SK-N-SH (cell line): ENCODE measurements at regions not wholly inside any gene's neighbourhood (a gene's known extent, or its start where the extent isn't known, plus 50 kb on each side); places are given as distances from the start of the nearest gene placed in this dataset.

ENCODE experiments used
- CTCF ChIA-PET: fragments of 300-600, 350-600 bp; formaldehyde crosslinking; extraction: SDS; loops from one replicate; lab custom pipeline; 2021; lab: Yijun Ruan, JAX
- POLR2A ChIA-PET: fragments of 350-600 bp; sonication (Branson Sonifier 250); formaldehyde crosslinking; extraction: SDS; loops from one replicate; lab custom pipeline; 2020; ENCODE audit warnings: antibody characterized with exemption, inconsistent platforms; lab: Yijun Ruan, JAX
- DNase-seq: peaks from one replicate; pipeline ENCODE4 v3.0.0; 2012
- H2AFZ ChIP-seq: fragments of 200-600 bp; sonication (generic); 2 replicates; pipeline ENCODE4 v1.8.1; 2016; ENCODE audit warnings: antibody characterized with exemption, mild to moderate bottlenecking, low read depth
- H3F3A ChIP-seq: fragments of 200-600 bp; sonication (generic); replicated peaks from 2 replicates; pipeline ENCODE3; 2016; ENCODE audit warnings: antibody characterized with exemption, mild to moderate bottlenecking; ENCODE audit not compliant: insufficient read depth
- H3K27ac ChIP-seq, 2 experiments: fragments of 200-500 bp in 1 of 2; fragments of 200-600 bp in 1 of 2; sonication (Bioruptor generic) in 1 of 2; sonication (generic), shearing (Covaris generic) in 1 of 2; 2 replicates each; pipeline versions ENCODE4 v1.5.1 to v1.6.1; 2014 to 2016; ENCODE audit warnings: low read depth in 2 of 2, inconsistent platforms in 1 of 2, low read length in 1 of 2, mild to moderate bottlenecking in 1 of 2, mixed read lengths in 1 of 2
- H3K27me3 ChIP-seq: fragments of 200-600 bp; sonication (generic), shearing (Covaris generic); 2 replicates; pipeline ENCODE4 v1.6.1; 2016; ENCODE audit warnings: mixed run types; ENCODE audit not compliant: insufficient read depth
- H3K36me3 ChIP-seq, 2 experiments: fragments of 200-500 bp in 1 of 2; fragments of 200-600 bp in 1 of 2; sonication (Bioruptor generic) in 1 of 2; sonication (generic) in 1 of 2; replicated peaks in 1 of 2; 2 replicates each; pipeline versions ENCODE3 to v1.5.1; 2014 to 2016; ENCODE audit warnings: low read length in 1 of 2, mild to moderate bottlenecking in 1 of 2; ENCODE audit not compliant: insufficient read depth in 2 of 2, control insufficient read depth in 1 of 2
- H3K4me1 ChIP-seq, 2 experiments: fragments of 200-500 bp in 1 of 2; fragments of 200-600 bp in 1 of 2; sonication (Bioruptor generic) in 1 of 2; sonication (generic), shearing (Covaris generic) in 1 of 2; 2 replicates each; pipeline versions ENCODE4 v1.5.1 to v1.6.1; 2014 to 2016; ENCODE audit warnings: low read depth in 1 of 2, low read length in 1 of 2, mixed run types in 1 of 2; ENCODE audit not compliant: insufficient read depth in 2 of 2, control insufficient read depth in 1 of 2
- H3K4me2 ChIP-seq: fragments of 200-600 bp; sonication (generic), shearing (Covaris generic); 2 replicates; pipeline ENCODE4 v1.6.1; 2017; ENCODE audit warnings: mixed run types
- H3K4me3 ChIP-seq, 2 experiments: fragments of 200-500 bp in 1 of 2; fragments of 200-600 bp in 1 of 2; sonication (Bioruptor generic) in 1 of 2; sonication (generic), shearing (Covaris generic) in 1 of 2; 2 replicates each; pipeline versions ENCODE4 v1.5.1 to v1.8.1; 2014 to 2016; ENCODE audit warnings: low read depth in 2 of 2, inconsistent platforms in 1 of 2, low read length in 1 of 2, mild to moderate bottlenecking in 1 of 2, mixed read lengths in 1 of 2, moderate library complexity in 1 of 2
- H3K79me2 ChIP-seq: fragments of 200-600 bp; sonication (generic); 2 replicates; pipeline ENCODE4 v1.8.1; 2017; ENCODE audit warnings: mild to moderate bottlenecking; ENCODE audit not compliant: insufficient read depth
- H3K9ac ChIP-seq: fragments of 200-600 bp; sonication (generic); 2 replicates; pipeline ENCODE4 v1.6.1; 2017; ENCODE audit warnings: mixed run types
- H3K9me2 ChIP-seq: fragments of 200-600 bp; sonication (generic); 2 replicates; pipeline ENCODE4 v1.6.1; 2017; ENCODE audit warnings: mixed run types
- H3K9me3 ChIP-seq: fragments of 200-600 bp; sonication (generic); 2 replicates; pipeline ENCODE4 v1.6.1; 2017; ENCODE audit warnings: mixed run types, mild to moderate bottlenecking, moderate library complexity
- H4K20me1 ChIP-seq: fragments of 200-600 bp; sonication (generic); 2 replicates; pipeline ENCODE4 v1.6.1; 2017; ENCODE audit warnings: mild to moderate bottlenecking, mixed run types; ENCODE audit not compliant: insufficient read depth
- CHD2 ChIP-seq: fragments of 150-350 bp; IDR thresholded peaks from 2 replicates; pipeline ENCODE4 v1.6.1; 2018; ENCODE audit warnings: low read length; ENCODE audit not compliant: partially characterized antibody
- ELF1 ChIP-seq: IDR thresholded peaks from 2 replicates; pipeline ENCODE4 v1.4.0; 2012
- EP300 ChIP-seq, 2 experiments: IDR thresholded peaks; 2 replicates each; pipeline versions ENCODE4 v1.4.0 to v1.6.1; 2012; ENCODE audit warnings: borderline replicate concordance in 1 of 2, low read depth in 1 of 2, low read length in 1 of 2
- FOSL2 ChIP-seq: IDR thresholded peaks from 2 replicates; pipeline ENCODE4 v1.4.0; 2012; ENCODE audit warnings: low read depth, mild to moderate bottlenecking, moderate library complexity, borderline replicate concordance
- FOXJ3 ChIP-seq: sonication (generic); formaldehyde crosslinking; IDR thresholded peaks from 2 replicates; pipeline ENCODE4 v1.5.1; 2020; ENCODE audit warnings: mild to moderate bottlenecking, missing genetic modification reagents
- GABPA ChIP-seq: IDR thresholded peaks from 2 replicates; pipeline ENCODE4 v1.4.0; 2012; ENCODE audit warnings: low read depth, mild to moderate bottlenecking
- JUND ChIP-seq: IDR thresholded peaks from 2 replicates; pipeline ENCODE4 v1.4.0; 2012
- NRF1 ChIP-seq: IDR thresholded peaks from 2 replicates; pipeline ENCODE4 v1.6.1; 2012; ENCODE audit warnings: low read depth, mild to moderate bottlenecking, low read length
- POLR2AphosphoS5 ChIP-seq: IDR thresholded peaks from 2 replicates; pipeline ENCODE4 v1.6.1; 2012; ENCODE audit warnings: low read depth, low read length
- RFX5 ChIP-seq: IDR thresholded peaks from 2 replicates; pipeline ENCODE4 v1.6.1; 2012; ENCODE audit warnings: mild to moderate bottlenecking, improper control_type of control experiment, low read length
- RXRA ChIP-seq: IDR thresholded peaks from 2 replicates; pipeline ENCODE4 v1.4.0; 2012; ENCODE audit warnings: low read depth, mild to moderate bottlenecking, borderline replicate concordance
- SIN3A ChIP-seq: IDR thresholded peaks from 2 replicates; pipeline ENCODE4 v1.6.1; 2012; ENCODE audit warnings: low read depth, mild to moderate bottlenecking, low read length, moderate library complexity, borderline replicate concordance
- TAF1 ChIP-seq: IDR thresholded peaks from 2 replicates; pipeline ENCODE4 v1.6.1; 2012; ENCODE audit warnings: low read depth, mild to moderate bottlenecking, low read length, moderate library complexity, borderline replicate concordance
- WGBS: methylation state at CpG from one replicate; pipeline ENCODE4 v1.1.6; 2017; ENCODE audit warnings: low lambda C conversion rate; 5-methylcytosine and 5-hydroxymethylcytosine counted together
- TF ChIP-seq, protein P1 (sequence below): fragments of 150-350 bp; IDR thresholded peaks from 2 replicates; pipeline ENCODE4 v1.6.1; 2017; ENCODE audit warnings: antibody characterized with exemption, low read length, low read depth, borderline replicate concordance
- TF ChIP-seq, protein P2 (sequence below): fragments of 200-600 bp; sonication (generic); IDR thresholded peaks from 2 replicates; pipeline ENCODE4 v1.6.1; 2017; ENCODE audit warnings: antibody characterized with exemption, mild to moderate bottlenecking, moderate library complexity
- TF ChIP-seq, protein P3 (sequence below): IDR thresholded peaks from 2 replicates; pipeline ENCODE4 v1.4.0; 2012; ENCODE audit warnings: low read depth
- TF ChIP-seq, protein P4 (sequence below): IDR thresholded peaks from 2 replicates; pipeline ENCODE4 v1.4.0; 2012; ENCODE audit warnings: low read depth, borderline replicate concordance
- TF ChIP-seq, protein P5 (sequence below): IDR thresholded peaks from 2 replicates; pipeline ENCODE4 v1.4.0; 2012; ENCODE audit warnings: low read depth, borderline replicate concordance

DNA sequence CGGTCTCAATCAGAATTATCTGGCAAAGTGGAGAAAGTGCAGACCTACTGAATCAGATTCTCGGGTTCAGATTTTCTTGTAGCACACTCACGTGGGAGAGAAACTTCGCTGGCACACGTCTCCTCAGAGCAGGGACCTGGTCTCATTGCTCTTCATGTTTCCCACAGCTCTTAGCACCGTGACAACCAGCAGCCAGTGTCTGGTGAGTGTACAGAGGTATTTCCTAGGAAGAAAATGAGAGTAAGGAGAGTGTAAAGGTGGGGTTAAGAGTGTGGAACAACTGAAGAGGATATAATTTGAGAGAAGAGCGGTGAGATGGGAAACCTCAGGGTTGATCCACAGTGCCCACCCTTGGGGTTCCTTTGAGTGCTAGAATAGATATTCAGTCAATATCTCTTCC, 89.2 kb downstream of the ARF6 start:
- WGBS, result 81% methylated on average over 7 of the region's 7 CpGs
- POLR2A ChIA-PET, result no interaction called here
- peak overlapping the region; percentile 53 for H3K4me2 ChIP-seq

DNA sequence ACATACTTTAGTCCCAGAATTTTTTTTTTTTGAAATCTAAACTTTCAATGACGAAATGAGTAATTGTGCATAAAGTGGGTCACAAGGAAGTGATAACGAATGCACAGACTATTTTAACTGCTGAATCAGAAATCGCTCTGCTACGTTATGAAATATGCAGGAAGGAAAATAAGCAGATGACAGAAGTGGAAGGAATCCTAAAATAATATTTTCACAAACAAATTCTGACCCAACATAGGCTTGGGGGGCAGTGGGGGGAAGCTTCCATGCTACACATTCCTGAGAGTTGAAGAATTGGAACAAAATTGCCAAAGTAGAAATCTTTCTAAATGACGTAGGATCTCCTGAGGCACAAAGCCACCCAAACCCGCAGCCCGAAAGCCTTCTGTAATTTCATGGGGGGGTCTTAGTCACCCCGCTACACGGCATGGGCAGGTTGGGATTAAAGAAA, 89.6 kb downstream of the ARF6 start:
- ChIA-PET CTCF (no interaction called here), POLR2A (no interaction called here)
- no peaks in the 10 kb centered on the region for H4K20me1 ChIP-seq
- no peak overlapping the region for H2AFZ ChIP-seq
- DNase-seq, result no peak
- H3K4me3 ChIP-seq, result peak overlapping the region in 1 of 2 experiments; percentile 3; a peak in 1 of 4 replicates
- H3K79me2 ChIP-seq, result no peaks in the 10 kb centered on the region
- H3K9me2 ChIP-seq, result no peaks in the 10 kb centered on the region
- H3K36me3 ChIP-seq, result no peaks in the 10 kb centered on the region
- H3K4me2 ChIP-seq, result peak overlapping the region; percentile 53
- no peaks in the 10 kb centered on the region for H3K27me3 ChIP-seq
- peak overlapping the region in 1 of 2 experiments; percentile 85; a peak in 3 of 4 replicates for H3K27ac ChIP-seq
- peaks cover 27% of the 10 kb centered on the region for H3F3A ChIP-seq
- 39% methylated on average over 9 of the region's 9 CpGs for WGBS
- peaks cover 7 to 35% of the 10 kb centered on the region in 2 experiments for H3K4me1 ChIP-seq
- no peaks in the 10 kb centered on the region for H3K9me3 ChIP-seq
- peak overlapping the region; percentile 37; the same call in 1 of the 2 replicates for H3K9ac ChIP-seq
- TF ChIP-seq, protein P1, sequence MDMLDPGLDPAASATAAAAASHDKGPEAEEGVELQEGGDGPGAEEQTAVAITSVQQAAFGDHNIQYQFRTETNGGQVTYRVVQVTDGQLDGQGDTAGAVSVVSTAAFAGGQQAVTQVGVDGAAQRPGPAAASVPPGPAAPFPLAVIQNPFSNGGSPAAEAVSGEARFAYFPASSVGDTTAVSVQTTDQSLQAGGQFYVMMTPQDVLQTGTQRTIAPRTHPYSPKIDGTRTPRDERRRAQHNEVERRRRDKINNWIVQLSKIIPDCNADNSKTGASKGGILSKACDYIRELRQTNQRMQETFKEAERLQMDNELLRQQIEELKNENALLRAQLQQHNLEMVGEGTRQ, result no peak
- TF ChIP-seq RXRA, result peak; percentile 61; the same call in 1 of the 2 replicates
- peak; percentile 57 for TF ChIP-seq FOSL2
- no peak for TF ChIP-seq NRF1
- TF ChIP-seq, protein P2, sequence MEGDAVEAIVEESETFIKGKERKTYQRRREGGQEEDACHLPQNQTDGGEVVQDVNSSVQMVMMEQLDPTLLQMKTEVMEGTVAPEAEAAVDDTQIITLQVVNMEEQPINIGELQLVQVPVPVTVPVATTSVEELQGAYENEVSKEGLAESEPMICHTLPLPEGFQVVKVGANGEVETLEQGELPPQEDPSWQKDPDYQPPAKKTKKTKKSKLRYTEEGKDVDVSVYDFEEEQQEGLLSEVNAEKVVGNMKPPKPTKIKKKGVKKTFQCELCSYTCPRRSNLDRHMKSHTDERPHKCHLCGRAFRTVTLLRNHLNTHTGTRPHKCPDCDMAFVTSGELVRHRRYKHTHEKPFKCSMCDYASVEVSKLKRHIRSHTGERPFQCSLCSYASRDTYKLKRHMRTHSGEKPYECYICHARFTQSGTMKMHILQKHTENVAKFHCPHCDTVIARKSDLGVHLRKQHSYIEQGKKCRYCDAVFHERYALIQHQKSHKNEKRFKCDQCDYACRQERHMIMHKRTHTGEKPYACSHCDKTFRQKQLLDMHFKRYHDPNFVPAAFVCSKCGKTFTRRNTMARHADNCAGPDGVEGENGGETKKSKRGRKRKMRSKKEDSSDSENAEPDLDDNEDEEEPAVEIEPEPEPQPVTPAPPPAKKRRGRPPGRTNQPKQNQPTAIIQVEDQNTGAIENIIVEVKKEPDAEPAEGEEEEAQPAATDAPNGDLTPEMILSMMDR, result no peak
- TF ChIP-seq FOXJ3 (CRISPR knock-in tag), result no peak
- no peak for TF ChIP-seq GABPA
- peak; percentile 25; the same call in 1 of the 2 replicates for TF ChIP-seq ELF1
- TF ChIP-seq POLR2AphosphoS5, result peak; percentile 30; the same call in 1 of the 2 replicates
- no peak for TF ChIP-seq SIN3A
- TF ChIP-seq, protein P3, sequence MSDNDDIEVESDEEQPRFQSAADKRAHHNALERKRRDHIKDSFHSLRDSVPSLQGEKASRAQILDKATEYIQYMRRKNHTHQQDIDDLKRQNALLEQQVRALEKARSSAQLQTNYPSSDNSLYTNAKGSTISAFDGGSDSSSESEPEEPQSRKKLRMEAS, result 0 out of 2 replicates have a peak, but pooled peaks have one; percentile 19
- peak in 1 of 2 experiments; percentile 80; a peak in 2 of 4 replicates for TF ChIP-seq EP300 (IDR thresholded peaks at IDR 0.05; ENCODE audit: borderline replicate concordance in 1 of 2, low read depth in 1 of 2, low read length in 1 of 2)
- TF ChIP-seq JUND, result peak; percentile 73

More for the DNA sequence above, 89.2 kb downstream of the ARF6 start:
- TF ChIP-seq, protein P4, sequence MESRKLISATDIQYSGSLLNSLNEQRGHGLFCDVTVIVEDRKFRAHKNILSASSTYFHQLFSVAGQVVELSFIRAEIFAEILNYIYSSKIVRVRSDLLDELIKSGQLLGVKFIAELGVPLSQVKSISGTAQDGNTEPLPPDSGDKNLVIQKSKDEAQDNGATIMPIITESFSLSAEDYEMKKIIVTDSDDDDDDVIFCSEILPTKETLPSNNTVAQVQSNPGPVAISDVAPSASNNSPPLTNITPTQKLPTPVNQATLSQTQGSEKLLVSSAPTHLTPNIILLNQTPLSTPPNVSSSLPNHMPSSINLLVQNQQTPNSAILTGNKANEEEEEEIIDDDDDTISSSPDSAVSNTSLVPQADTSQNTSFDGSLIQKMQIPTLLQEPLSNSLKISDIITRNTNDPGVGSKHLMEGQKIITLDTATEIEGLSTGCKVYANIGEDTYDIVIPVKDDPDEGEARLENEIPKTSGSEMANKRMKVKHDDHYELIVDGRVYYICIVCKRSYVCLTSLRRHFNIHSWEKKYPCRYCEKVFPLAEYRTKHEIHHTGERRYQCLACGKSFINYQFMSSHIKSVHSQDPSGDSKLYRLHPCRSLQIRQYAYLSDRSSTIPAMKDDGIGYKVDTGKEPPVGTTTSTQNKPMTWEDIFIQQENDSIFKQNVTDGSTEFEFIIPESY, result no peak
- no peak for TF ChIP-seq SIN3A
- no peak for TF ChIP-seq CHD2
- no peak for TF ChIP-seq GABPA
- TF ChIP-seq POLR2AphosphoS5, result no peak
- TF ChIP-seq TAF1, result no peak
- TF ChIP-seq, protein P3, result no peak
- no peak for TF ChIP-seq NRF1
- no peak for TF ChIP-seq RFX5
- TF ChIP-seq, protein P5, sequence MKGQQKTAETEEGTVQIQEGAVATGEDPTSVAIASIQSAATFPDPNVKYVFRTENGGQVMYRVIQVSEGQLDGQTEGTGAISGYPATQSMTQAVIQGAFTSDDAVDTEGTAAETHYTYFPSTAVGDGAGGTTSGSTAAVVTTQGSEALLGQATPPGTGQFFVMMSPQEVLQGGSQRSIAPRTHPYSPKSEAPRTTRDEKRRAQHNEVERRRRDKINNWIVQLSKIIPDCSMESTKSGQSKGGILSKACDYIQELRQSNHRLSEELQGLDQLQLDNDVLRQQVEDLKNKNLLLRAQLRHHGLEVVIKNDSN, result no peak
- Histone ChIP-seq H4K20me1 (no peaks in the 10 kb centered on the region), H3F3A (peaks cover 24% of the 10 kb centered on the region), H3K4me3 (no peak overlapping the region), H3K36me3 (no peaks in the 10 kb centered on the region), H2AFZ (peak overlapping the region; percentile 58; the same call in 1 of the 2 replicates), H3K79me2 (no peaks in the 10 kb centered on the region), H3K27ac (peak overlapping the region in 1 of 2 experiments; percentile 85; a peak in 3 of 4 replicates), H3K4me1 (peaks cover 7 to 35% of the 10 kb centered on the region in 2 experiments), H3K27me3 (no peaks in the 10 kb centered on the region), H3K9me2 (no peaks in the 10 kb centered on the region), H3K9me3 (no peaks in the 10 kb centered on the region), H3K9ac (peak overlapping the region; percentile 37; the same call in 1 of the 2 replicates)
- CTCF ChIA-PET, result no interaction called here
- DNase-seq, result no peak
